Muscle layer of colon (tissue), 2 donors: ENCODE measurements at regions not wholly inside any gene's neighbourhood (a gene's known extent, or its start where the extent isn't known, plus 50 kb on each side); places are given as distances from the start of the nearest gene placed in this dataset.
"Not testable (repeated sequence)": the region's sequence is repeated elsewhere in the genome, so short reads cannot be mapped to it uniquely, and the experiment has no call there.

Experiments used
- H3K27ac ChIP-seq: one replicate; pipeline ENCODE4 v1.7.0; 2013; ENCODE audit warnings: low read depth, mild to moderate bottlenecking, low read length, moderate library complexity
- H3K27me3 ChIP-seq, 2 donors: one replicate each; pipeline ENCODE4 v1.7.0; 2013; ENCODE audit warnings: low read length in 2 of 2, mild to moderate bottlenecking in 2 of 2; ENCODE audit not compliant: insufficient read depth in 2 of 2, control insufficient read depth in 1 of 2
- H3K36me3 ChIP-seq: one replicate; pipeline ENCODE4 v1.7.0; 2013; ENCODE audit warnings: mild to moderate bottlenecking, low read length; ENCODE audit not compliant: insufficient read depth
- H3K4me1 ChIP-seq: one replicate; pipeline ENCODE4 v1.7.0; 2013; ENCODE audit warnings: mild to moderate bottlenecking, low read length; ENCODE audit not compliant: insufficient read depth
- H3K4me3 ChIP-seq, 2 donors: one replicate each; pipeline ENCODE4 v1.7.0; 2013; ENCODE audit warnings: low read length in 2 of 2, low read depth in 1 of 2, mild to moderate bottlenecking in 1 of 2, moderate library complexity in 1 of 2
- H3K9ac ChIP-seq: one replicate; pipeline ENCODE4 v1.7.0; 2013; ENCODE audit warnings: low read length
- H3K9me3 ChIP-seq: one replicate; pipeline ENCODE4 v1.7.0; 2013; ENCODE audit warnings: mild to moderate bottlenecking, low read length
- donor health status: abdominal sarcoma.
- donor health status: Adenocarcinoma of cecum.

DNA sequence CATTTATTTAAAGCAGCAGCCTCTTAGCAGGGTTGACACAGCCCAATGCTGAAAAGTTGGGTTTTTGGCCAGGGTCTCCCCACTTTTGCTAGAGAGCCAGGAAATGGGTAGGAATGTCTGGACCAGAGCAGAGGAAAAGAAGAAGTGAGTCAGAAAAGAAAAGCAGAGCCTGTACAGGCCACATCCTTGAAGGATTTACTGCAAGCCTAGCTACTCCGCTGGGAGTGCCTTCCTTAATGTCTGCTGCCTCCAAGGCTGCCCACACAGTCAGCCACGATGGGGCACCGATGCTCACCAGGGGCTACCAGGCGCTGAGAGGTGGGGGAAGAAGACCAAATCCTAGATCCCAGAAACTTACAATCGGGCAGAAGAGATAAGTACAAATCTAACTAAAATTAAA is 139.2 kb downstream of the C12orf75 start:
- H3K9ac ChIP-seq = no peak overlapping the region
- H3K9me3 ChIP-seq = no peaks in the 10 kb centered on the region
- H3K36me3 ChIP-seq = no peaks in the 10 kb centered on the region
- H3K27me3 ChIP-seq = no peaks in the 10 kb centered on the region
- H3K4me1 ChIP-seq = no peaks in the 10 kb centered on the region
- H3K4me3 ChIP-seq = no peak overlapping the region
- no peak overlapping the region for H3K27ac ChIP-seq

DNA sequence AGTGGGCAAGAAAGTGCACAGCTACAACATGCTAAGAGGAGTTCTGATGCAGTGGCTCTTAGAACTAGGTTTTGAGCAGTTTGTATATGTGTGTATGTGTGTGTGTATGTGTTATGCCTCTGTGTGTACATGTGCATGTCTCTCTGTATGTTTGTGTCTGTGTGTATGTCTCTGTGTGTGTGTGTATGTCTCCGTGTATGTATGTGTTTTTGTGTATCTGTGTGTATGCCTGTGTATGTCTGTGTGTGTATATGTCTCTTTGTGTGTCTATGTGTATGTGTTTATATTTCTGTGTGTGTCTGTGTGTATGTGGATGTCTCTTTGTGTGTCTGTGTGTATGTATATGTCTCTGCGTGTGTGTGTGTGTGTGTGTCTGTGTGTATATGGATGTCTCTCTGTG is 139.6 kb downstream of the C12orf75 start:
- H3K4me3 ChIP-seq = no peak overlapping the region

GRCh38 chr12:105470601-105471000 is 140.1 kb downstream of the C12orf75 start:
- no peaks in the 10 kb centered on the region for H3K9me3 ChIP-seq

More for the DNA sequence above, 139.6 kb downstream of the C12orf75 start:
- no peaks in the 10 kb centered on the region for H3K36me3 ChIP-seq
- H3K9me3 ChIP-seq = no peaks in the 10 kb centered on the region
- no peaks in the 10 kb centered on the region for H3K4me1 ChIP-seq
- no peak overlapping the region for H3K27ac ChIP-seq
- H3K27me3 ChIP-seq = no peaks in the 10 kb centered on the region
- no peak overlapping the region for H3K9ac ChIP-seq

DNA sequence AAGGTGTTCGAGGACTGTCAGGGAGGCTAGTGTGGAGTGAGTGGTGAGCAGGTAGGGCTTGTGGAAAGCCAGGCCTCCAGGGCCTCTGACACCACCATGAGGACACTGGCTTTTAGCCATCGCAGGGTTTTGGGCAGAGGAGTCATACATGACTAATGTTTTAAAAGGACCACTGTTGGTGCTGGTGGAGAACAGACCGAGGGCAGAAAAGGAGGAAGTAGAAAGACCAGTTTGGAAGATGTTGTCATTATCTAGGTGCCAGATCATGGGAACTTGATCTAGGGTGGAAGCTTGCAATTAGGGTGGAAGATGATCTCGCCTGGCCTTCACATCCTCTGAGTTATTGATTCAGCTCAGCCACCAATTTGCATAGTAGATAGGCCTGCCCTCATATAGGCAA is 144.2 kb downstream of the C12orf75 start:
- Histone ChIP-seq H3K4me3 (no peak overlapping the region), H3K36me3 (no peaks in the 10 kb centered on the region), H3K27ac (no peak overlapping the region), H3K27me3 (no peaks in the 10 kb centered on the region), H3K4me1 (no peaks in the 10 kb centered on the region), H3K9me3 (no peaks in the 10 kb centered on the region), H3K9ac (no peak overlapping the region)

More at GRCh38 chr12:105470601-105471000, 140.1 kb downstream of the C12orf75 start:
- no peak overlapping the region for H3K4me3 ChIP-seq
- H3K9ac ChIP-seq = no peak overlapping the region
- no peaks in the 10 kb centered on the region for H3K36me3 ChIP-seq
- no peak overlapping the region for H3K27ac ChIP-seq
- H3K4me1 ChIP-seq = no peaks in the 10 kb centered on the region
- H3K27me3 ChIP-seq = no peaks in the 10 kb centered on the region

GRCh38 chr12:105476616-105477015 is 146.1 kb downstream of the C12orf75 start:
- Histone ChIP-seq H3K27me3 (no peaks in the 10 kb centered on the region), H3K9me3 (no peaks in the 10 kb centered on the region), H3K4me3 (no peak overlapping the region), H3K4me1 (no peaks in the 10 kb centered on the region), H3K9ac (no peak overlapping the region), H3K36me3 (no peaks in the 10 kb centered on the region), H3K27ac (no peak overlapping the region)

- H3K27me3 ChIP-seq = no peaks in the 10 kb centered on the region
- no peaks in the 10 kb centered on the region for H3K36me3 ChIP-seq
- H3K9me3 ChIP-seq = no peaks in the 10 kb centered on the region
- no peak overlapping the region for H3K4me3 ChIP-seq
- H3K4me1 ChIP-seq = no peaks in the 10 kb centered on the region
- H3K9ac ChIP-seq = no peak overlapping the region
- H3K27ac ChIP-seq = no peak overlapping the region
Observed at GRCh38 chr12:105477873-105478272, 147.4 kb downstream of the C12orf75 start.

- H3K9me3 ChIP-seq, H3K36me3 ChIP-seq, H3K27ac ChIP-seq, H3K9ac ChIP-seq, H3K4me3 ChIP-seq, H3K27me3 ChIP-seq, H3K4me1 ChIP-seq: not testable (repeated sequence)
Observed at GRCh38 chr12:105478788-105479187, 148.3 kb downstream of the C12orf75 start.

DNA sequence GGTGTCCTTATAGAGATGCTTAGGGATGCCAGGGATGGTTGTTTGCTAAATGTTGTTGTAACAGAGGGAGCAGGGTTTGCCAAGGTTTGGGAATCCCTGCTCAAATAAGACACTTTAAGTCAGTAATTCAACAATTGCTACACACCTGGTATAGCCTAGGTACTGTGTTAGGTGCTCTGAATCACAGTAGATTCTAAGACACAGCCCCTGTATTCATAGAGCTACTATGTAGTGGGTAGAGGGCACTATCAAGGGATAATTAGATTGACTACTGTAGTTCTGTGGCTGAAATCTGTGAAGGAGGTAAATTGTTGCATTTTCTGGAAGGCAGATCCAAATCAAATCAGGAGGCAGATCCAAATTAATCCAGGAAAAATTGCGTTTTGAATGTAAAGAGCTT is 149.2 kb downstream of the C12orf75 start:
- Histone ChIP-seq H3K27me3 (no peaks in the 10 kb centered on the region), H3K9me3 (no peaks in the 10 kb centered on the region), H3K9ac (no peak overlapping the region), H3K36me3 (no peaks in the 10 kb centered on the region), H3K27ac (no peak overlapping the region), H3K4me1 (no peaks in the 10 kb centered on the region), H3K4me3 (no peak overlapping the region)

- Histone ChIP-seq H3K9me3 (no peaks in the 10 kb centered on the region), H3K4me1 (no peaks in the 10 kb centered on the region), H3K27ac (no peak overlapping the region), H3K4me3 (no peak overlapping the region), H3K9ac (no peak overlapping the region), H3K27me3 (no peaks in the 10 kb centered on the region), H3K36me3 (no peaks in the 10 kb centered on the region)
Observed at GRCh38 chr12:105480162-105480561, 149.7 kb downstream of the C12orf75 start.

- H3K27me3 ChIP-seq = no peaks in the 10 kb centered on the region
- H3K9ac ChIP-seq = no peak overlapping the region
- H3K27ac ChIP-seq = no peak overlapping the region
- no peaks in the 10 kb centered on the region for H3K4me1 ChIP-seq
- H3K36me3 ChIP-seq = no peaks in the 10 kb centered on the region
- H3K4me3 ChIP-seq = no peak overlapping the region
- no peaks in the 10 kb centered on the region for H3K9me3 ChIP-seq
Observed at GRCh38 chr12:105481392-105482300, 151.2 kb downstream of the C12orf75 start.

GRCh38 chr12:105482951-105483350 is 152.5 kb downstream of the C12orf75 start:
- Histone ChIP-seq H3K27me3 (no peaks in the 10 kb centered on the region), H3K4me3 (no peak overlapping the region), H3K4me1 (no peaks in the 10 kb centered on the region), H3K36me3 (no peaks in the 10 kb centered on the region), H3K9me3 (no peaks in the 10 kb centered on the region), H3K27ac (no peak overlapping the region), H3K9ac (no peak overlapping the region)

DNA sequence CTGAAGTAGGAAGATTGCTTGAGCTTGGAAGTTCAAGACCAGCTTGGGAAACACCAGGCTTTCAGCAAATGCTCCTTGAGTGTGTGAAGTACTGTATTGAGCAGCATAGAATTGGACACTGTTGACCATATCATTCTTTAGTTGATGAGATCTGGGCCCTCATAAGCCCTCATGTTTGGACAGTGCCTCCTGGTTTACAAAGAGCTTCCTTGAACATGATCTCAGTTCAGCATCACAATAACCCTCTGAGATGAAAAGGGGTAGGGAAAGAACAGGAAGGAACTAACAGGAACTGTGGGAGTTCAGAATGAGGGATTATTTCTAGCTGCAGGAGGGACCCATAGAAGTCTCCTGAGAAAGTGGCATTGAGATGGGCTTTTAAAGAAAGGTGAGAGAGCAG is 153.2 kb downstream of the C12orf75 start:
- H3K9me3 ChIP-seq = no peaks in the 10 kb centered on the region
- H3K4me3 ChIP-seq = no peak overlapping the region
- H3K9ac ChIP-seq = no peak overlapping the region
- H3K4me1 ChIP-seq = no peaks in the 10 kb centered on the region
- H3K36me3 ChIP-seq = no peaks in the 10 kb centered on the region
- H3K27me3 ChIP-seq = no peaks in the 10 kb centered on the region
- no peak overlapping the region for H3K27ac ChIP-seq
